CD1c-positive myeloid dendritic cell (primary cell): ENCODE measurements at regions not wholly inside any gene's neighbourhood (a gene's known extent, or its start where the extent isn't known, plus 50 kb on each side); places are given as distances from the start of the nearest gene placed in this dataset.
A peak's percentile ranks its signal among the peaks of the same experiment; 100 is the strongest.
"Not testable (repeated sequence)": the region's sequence is repeated elsewhere in the genome, so short reads cannot be mapped to it uniquely, and the experiment has no call there.

Experiments used
- DNase-seq: peaks from one replicate; pipeline ENCODE4 v3.0.0-alpha.2; 2016; ENCODE audit errors: extremely low spot score

GRCh38 chr14:54252072-54252730 lies 144.6 kb upstream of the CDKN3 start:
- no peak for DNase-seq

GRCh38 chr14:54253195-54253947 lies 143.4 kb upstream of the CDKN3 start:
- no peak for DNase-seq

GRCh38 chr14:54256156-54256555 lies 140.7 kb upstream of the CDKN3 start:
- DNase-seq = no peak

- no peak for DNase-seq
These were observed 139.4 kb upstream of the CDKN3 start for GRCh38 chr14:54257424-54257823.

- no peak for DNase-seq
These were observed 138.4 kb upstream of the CDKN3 start for GRCh38 chr14:54258382-54258781.

GRCh38 chr14:54259821-54260220 lies 137.0 kb upstream of the CDKN3 start:
- no peak for DNase-seq

GRCh38 chr14:54261283-54261682 lies 135.5 kb upstream of the CDKN3 start:
- no peak for DNase-seq

GRCh38 chr14:54266616-54267015 lies 130.2 kb upstream of the CDKN3 start:
- not testable (repeated sequence) for DNase-seq

- no peak for DNase-seq
These were observed 129.6 kb upstream of the CDKN3 start for GRCh38 chr14:54267172-54267571.

GRCh38 chr14:54275997-54276725 lies 120.6 kb upstream of the CDKN3 start:
- DNase-seq = no peak

GRCh38 chr14:54278087-54278486 lies 118.7 kb upstream of the CDKN3 start:
- DNase-seq = no peak

GRCh38 chr14:54278665-54279295 lies 118.0 kb upstream of the CDKN3 start:
- DNase-seq = no peak

- no peak for DNase-seq
These were observed 114.0 kb upstream of the CDKN3 start for GRCh38 chr14:54282849-54283248.

GRCh38 chr14:54285030-54285429 lies 111.8 kb upstream of the CDKN3 start:
- DNase-seq = no peak

- DNase-seq = no peak
These were observed 105.2 kb upstream of the CDKN3 start for GRCh38 chr14:54291491-54292191.

- DNase-seq = no peak
These were observed 102.0 kb upstream of the CDKN3 start for GRCh38 chr14:54294802-54295201.

- no peak for DNase-seq
These were observed 97.1 kb upstream of the CDKN3 start for GRCh38 chr14:54299410-54300363.

GRCh38 chr14:54300881-54301280 lies 95.9 kb upstream of the CDKN3 start:
- DNase-seq = no peak

- DNase-seq = peak; percentile 19
These were observed 95.4 kb upstream of the CDKN3 start for GRCh38 chr14:54301359-54301758.

GRCh38 chr14:54306806-54307205 lies 90.0 kb upstream of the CDKN3 start:
- no peak for DNase-seq

GRCh38 chr14:54309615-54310014 lies 87.2 kb upstream of the CDKN3 start:
- DNase-seq = no peak
